Stimulated activated naive CD8-positive, alpha-beta T cell treated with anti-CD3 and anti-CD28 coated beads, Interleukin-15, Interleukin-2, amounts not matched to agents 100 U/mL and 50 U/mL, for 24 hours (primary cell): ENCODE measurements at regions not wholly inside any gene's neighbourhood (a gene's known extent, or its start where the extent isn't known, plus 50 kb on each side); places are given as distances from the start of the nearest gene placed in this dataset.
"Not testable (repeated sequence)": the region's sequence is repeated elsewhere in the genome, so short reads cannot be mapped to it uniquely, and the experiment has no call there.

Experiments used
- ATAC-seq: fragments of 150-1000 bp; cut with Tn5 transposase; one replicate; pipeline ENCODE4 v1.10.0; 2021
- DNase-seq: peaks from one replicate; pipeline ENCODE4 v3.0.0; 2021

DNA sequence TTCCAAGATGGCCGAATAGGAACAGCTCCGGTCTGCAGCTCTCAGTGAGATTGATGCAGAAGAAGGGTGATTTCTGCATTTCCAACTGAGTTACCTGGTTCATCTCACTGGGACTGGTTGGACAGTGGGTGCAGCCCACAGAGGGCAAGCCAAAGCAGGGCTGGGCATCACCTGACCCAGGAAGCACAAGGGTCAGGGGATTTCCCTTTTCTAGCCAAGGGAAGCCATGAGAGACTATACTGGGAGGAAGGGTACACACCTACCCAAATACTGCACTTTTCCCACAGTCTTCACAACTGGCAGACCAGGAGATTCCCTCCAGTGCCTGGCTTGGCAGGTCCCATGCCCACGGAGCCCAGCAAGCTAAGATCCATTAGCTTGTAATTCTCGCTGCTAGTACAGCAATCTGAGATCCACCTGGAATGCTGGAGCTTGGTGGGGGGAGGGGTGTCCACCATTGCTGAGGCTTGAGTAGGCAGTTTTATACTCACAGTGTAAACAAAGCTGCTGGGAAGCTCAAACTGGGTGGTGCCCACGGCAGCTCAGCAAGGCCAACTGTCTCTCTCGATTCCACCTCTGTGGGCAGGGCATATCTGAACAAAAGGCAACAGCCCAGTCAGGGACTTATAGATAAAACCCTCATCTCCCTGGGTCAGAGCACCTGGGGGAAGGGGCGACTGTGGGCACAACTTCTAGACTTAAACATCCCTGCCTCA lies 365.8 kb downstream of the SPRY2 start:
- DNase-seq: not testable (repeated sequence)

DNA sequence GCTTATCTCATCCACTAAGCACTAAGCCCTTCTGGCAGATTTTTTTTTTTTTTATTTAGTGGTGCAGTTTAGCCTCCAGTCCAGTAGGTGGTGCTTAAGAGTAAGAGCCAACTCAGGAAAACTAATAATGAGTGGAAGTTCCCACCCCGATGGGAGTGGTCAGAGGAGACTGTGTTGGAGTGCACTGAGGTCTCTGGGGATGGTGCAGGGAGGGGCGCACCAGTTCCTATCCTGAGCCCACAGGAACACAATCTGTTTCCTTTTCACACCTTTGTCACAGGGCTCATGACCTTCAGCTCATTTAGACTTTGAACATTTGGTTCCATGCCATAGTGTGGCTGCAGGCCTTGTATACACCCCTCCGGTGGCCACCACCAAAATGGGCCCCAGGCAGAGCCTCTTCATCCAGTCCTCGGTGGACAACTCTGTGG lies 367.4 kb downstream of the SPRY2 start:
- ATAC-seq (no peak), DNase-seq (no peak)

More for the DNA sequence above, 365.8 kb downstream of the SPRY2 start:
- ATAC-seq: not testable (repeated sequence)

DNA sequence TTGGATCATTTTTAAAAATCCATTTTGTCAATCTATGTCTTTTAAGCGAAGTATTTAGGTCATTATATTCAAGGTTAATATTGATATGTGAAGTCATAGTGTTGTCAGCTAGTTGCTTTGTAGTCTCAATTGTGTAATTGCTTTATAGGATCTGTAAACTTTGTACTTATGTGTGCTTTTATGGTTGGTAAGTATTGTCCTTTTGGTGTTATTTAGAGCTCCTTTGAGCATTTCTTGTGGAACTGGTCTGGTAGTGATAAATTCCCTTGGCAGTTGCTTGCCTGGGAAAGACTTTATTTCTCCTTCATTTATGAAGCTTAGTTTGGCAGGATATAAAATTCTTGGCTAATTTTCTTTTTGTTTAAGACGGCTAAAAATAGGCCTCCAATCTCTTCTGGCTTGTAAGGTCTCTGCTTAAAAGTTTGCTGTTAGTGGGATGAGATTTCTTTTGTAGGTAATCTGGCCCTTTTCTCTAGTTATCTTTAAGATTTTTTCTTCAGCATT lies 368.8 kb downstream of the SPRY2 start:
- no peak for ATAC-seq
- DNase-seq: no peak

DNA sequence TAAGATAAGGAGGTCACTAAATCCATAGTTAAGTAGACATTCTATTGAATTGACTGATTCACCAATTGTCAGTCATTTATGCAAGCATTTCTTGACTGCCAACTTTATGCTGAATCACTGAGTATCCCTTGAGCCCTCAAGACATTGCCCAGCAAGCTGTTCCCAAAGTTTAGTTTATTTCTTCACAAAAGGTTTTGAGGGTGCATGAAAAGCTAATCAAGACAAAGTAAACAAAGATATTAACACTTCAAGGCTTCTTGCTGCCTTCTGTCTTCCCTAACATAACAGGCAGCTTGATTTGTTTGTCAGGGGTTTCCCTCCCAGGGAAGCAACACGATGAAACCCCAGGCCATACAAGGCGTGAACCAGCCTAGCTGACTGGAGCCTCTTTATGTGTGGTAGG lies 374.4 kb downstream of the SPRY2 start:
- DNase-seq (no peak), ATAC-seq (no peak)

DNA sequence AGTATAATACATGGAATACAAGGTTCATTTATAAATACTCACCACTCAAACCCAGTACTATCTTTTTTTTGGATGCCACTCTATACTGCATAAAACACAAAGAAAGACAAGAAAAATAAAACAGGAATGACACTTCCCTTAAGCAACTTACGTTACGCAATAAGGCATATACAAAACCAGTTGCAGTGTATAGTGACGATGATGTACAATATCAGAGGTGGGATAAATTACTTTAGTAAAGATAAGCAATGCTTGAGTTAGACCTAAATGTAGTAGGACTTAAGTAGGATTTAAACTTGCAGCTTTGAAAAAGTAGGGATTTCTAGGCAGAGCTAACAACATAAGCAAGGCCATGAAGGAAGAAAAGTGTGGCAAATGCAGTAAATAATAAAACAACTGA lies 374.9 kb downstream of the SPRY2 start:
- ATAC-seq (no peak), DNase-seq (no peak)

DNA sequence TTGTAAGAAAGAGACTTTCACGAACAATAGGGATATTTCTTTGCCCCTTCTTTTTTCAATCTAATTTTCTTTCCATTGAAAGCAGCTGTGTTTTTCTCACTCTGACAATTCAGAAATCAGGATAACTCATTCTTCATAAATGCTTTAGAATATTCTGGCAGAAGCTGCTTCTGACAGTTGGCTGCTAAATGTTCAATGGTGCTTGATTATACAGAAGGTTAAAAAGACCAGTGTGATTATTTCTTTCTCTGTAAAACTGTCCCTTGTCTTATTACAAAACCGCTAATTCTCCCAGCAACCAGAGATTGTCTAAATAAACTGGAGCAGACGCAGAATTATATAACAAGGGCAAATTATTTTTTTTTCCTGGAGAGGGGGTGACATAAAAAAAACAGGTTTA lies 394.4 kb downstream of the SPRY2 start:
- ATAC-seq: no peak
- no peak for DNase-seq

DNA sequence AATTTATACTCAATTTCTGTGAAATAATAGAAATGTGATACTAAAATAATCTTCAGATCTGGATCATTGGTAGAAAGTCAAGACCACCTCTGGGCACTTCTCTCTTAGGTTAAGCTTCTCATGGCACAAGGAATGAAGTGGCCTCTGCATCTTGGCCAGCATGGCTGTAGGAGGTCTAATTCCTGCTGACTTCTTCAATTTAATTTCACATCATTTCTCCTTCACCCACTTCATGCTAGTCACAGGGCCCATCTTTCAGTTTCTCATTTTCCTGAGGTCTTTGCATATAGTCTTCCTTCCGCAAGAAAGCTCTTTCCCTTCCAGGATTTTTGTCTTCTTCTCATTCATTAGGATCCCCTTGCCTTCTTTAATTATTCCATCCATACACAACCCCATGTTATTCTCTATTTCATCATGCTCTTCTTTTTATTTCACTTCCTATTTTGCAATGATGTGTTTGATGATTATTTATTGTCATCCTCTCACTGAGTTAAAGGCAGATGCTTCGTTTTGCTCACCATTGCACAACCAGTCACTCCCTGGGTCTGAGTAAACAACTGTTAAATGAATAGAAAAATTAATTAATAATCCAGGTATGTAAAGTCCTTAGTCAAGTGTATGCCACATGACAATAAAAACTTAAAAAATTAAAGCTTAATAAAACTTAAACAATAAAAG lies 397.4 kb downstream of the SPRY2 start:
- DNase-seq (no peak), ATAC-seq (no peak)

DNA sequence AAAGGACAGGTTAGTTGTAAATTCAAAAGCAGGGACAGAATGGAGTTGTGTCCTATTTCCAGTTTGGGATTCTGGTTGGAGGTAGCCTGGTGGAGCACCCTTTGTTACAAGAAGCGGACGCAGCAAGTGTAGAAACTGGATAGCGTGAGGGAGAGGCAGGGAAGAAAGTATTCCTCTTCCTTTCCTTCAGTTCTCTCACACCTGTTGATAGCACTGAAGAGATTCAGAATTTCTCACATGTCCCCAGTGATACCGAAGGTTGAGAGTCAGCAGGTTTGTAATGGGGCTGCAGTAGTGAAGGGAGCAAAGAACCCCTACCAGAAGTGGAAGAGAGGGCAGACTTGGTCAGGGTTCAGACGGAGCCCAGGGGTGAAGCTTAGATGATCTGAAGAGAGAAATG lies 399.2 kb downstream of the SPRY2 start:
- DNase-seq: no peak
- no peak for ATAC-seq

DNA sequence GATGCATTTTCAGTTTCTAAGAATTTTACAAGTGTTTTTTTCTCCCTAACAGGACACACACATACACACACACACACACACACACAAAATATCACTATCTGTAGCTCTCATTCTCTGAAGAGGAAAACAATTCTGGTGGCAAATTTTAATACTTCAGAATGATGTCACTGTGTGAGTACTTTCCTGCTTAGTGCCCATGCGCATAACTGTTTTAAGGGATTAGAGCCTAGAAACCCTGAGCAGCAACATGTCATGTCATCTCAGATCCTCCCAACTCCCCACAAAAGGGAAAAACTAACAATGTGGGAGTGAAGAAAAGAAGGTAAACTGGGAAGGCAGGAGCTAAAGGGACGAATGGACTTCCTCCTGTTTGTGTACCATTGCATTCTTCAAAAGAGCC lies 401.2 kb downstream of the SPRY2 start:
- ATAC-seq (no peak), DNase-seq (no peak)

DNA sequence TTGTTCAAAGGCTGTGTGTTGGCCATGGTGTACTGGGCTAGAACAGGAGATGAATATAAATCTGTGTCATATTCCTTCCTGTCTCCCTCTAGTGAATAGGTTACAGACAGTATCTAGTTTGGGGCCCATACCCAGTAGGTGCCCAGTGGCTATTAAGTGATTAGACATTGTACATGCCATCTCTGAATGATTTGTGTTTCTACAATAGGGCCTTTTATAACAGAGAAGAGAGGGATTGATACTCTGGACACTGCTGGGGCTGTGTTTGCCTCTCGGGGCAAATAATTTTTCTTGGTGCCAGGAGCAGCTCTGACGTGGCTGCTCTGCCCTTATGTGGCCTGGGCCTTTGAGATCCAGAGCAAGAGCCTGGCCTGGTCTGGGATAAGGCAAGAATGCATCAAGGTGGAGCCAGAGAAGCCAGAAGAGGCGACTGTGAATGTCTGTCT lies 403.1 kb downstream of the SPRY2 start:
- ATAC-seq: no peak
- DNase-seq: no peak

DNA sequence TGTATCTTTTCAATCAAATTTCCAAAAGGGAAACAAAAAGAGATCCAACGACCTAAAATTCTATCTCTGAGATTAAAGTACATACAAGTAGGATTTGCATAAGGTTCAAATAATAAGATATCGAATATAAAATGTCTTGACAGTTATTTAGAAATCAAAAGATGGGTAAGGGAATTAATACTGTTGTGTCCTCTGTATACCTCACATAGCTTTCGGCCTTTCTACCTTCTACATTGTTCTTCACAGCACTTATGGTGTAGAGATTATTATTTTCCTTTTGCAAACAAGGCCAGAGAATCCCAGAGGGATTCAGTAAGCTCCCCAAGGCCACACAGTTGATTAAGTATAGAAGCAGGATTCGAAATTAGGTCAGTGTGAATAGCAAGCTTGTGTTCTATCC lies 403.6 kb downstream of the SPRY2 start:
- ATAC-seq: no peak
- no peak for DNase-seq

DNA sequence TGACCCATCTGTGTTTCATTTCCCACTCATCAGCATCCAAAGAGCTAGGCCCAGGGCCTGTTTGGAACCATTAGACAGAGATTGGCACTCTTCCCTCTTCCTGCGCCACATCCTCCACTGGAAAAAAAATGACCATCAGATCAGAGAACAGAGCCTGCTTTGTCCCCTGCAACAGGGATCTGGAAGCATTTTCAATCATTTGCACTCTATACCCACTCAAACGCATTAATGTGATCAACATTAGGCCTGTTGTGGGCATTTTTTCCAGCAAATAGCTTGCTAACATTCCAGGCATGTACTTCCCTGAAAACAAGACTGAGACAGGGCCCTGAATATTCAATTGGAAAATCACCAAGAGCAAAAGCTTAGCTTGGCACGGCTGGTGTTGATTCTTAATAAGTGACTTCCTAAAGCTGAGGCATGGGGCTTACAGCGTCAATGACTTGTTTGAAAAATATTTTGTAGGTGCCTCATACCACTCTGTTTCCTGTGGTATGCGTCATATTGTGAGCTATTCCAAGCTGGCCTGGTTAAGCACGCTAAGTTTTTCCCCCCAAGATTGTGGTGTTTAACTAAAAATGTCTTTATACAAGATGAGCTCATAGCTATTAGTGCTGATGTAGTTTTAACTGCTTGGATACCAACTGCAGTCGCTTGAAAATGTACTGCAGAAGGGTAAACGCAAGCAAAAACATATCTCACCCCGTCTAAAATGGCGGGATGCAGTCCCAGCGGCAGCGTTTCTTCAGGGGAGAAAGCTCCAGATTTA lies 404.4 kb downstream of the SPRY2 start:
- DNase-seq: no peak
- no peak for ATAC-seq

DNA sequence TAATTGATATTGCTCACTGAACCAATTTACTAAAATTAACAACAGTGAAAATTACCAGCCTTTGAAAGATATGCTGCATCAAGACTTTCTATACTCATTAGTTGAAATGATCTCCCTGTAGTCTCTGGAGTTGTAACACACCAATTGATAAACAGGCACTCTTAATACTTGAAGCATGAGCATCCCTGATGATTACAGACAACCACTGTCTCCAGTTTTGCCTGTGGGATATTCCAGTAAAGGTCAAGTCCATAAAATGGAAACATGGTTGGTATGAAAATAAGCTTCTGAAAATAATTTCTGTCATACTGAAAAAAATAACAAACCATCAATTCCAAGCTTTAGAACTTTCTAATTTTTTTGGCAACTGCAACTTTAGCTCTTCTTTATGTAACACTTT lies 405.8 kb downstream of the SPRY2 start:
- no peak for DNase-seq
- no peak for ATAC-seq

DNA sequence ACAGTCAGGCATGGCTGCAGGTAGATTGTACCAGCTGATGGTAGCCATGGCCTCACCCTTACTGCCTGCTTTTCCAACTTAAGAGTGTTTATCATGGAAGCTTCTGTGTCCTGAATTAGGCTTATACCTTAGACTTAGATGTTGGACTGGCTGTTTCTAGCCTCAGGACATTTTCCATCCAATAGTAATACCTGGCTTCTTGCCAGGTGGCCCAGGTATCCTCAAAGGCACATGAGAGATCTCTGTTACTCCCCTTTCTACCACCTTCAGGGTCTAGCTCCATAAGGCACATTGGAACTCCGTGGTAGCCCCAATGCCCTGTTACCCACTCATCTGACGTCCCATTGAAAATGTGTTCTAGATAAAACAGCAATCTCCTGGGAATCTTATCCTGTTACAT lies 407.5 kb downstream of the SPRY2 start:
- DNase-seq (no peak), ATAC-seq (no peak)

DNA sequence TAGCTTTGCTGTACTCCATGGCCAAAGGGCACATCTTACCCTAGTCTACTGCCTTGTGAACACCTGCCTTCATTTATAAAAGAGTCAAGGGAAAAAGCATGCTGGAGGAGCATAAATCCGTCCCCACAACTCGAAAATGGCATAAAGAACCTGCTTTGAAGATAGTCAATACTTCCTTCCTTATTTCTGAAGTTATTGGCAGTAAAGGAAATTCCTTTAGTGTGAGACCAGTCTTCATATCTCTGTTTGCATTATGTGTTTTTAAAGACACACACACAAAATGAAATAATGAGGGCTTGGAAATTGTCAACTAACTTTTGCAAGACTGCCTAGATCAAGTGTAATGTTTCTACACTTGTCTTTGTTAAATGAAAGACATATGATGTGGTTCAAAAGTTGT lies 408.4 kb downstream of the SPRY2 start:
- no peak for DNase-seq

DNA sequence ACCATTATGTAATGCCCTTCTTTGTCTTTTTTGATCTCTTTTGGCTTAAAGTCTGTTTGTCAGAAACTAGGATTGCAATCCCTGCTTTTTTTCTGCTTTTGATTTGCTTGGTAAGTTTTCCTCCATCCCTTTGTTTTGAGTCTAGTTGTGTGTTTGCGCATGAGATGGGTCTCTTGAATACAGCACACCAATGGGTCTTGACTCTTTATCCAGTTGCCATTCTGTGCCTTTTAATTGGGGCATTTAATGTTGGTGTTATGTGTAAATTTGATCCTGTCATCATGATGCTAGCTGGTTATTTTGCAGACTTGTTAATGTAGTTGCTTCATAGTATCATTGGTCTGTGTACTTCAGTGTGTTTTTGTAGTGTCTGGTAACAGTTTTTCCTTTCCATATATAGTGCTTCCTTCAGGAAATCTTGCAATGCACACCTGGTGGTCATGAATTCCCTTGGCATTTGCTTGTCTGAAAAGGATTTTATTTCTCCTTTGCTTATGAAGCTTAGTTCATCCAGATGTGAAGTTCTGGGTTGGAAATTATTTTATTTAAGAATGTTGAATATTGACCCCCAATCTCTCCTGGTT lies 416.9 kb downstream of the SPRY2 start:
- not testable (repeated sequence) for DNase-seq, ATAC-seq

More for the DNA sequence above, 408.4 kb downstream of the SPRY2 start:
- ATAC-seq: no peak

DNA sequence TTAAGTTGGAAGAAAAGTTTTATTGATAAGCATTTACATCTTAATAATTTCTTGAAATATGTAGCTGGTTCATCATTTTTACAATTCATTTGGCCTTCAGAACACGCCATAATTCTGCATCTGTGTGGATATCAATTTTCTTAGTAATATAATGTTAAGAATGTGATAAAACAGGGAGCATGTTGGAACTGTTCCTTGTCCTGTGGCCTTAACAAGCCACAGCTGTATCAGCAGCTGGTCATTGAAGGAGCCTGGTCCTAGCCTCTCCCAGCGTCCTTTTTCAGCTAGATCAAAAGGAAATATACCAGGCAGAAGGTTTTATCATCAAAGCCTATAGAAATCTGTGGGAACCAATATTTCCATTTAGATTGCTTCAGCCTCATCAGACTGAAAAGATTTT lies 421.8 kb downstream of the SPRY2 start:
- DNase-seq: no peak
- no peak for ATAC-seq

DNA sequence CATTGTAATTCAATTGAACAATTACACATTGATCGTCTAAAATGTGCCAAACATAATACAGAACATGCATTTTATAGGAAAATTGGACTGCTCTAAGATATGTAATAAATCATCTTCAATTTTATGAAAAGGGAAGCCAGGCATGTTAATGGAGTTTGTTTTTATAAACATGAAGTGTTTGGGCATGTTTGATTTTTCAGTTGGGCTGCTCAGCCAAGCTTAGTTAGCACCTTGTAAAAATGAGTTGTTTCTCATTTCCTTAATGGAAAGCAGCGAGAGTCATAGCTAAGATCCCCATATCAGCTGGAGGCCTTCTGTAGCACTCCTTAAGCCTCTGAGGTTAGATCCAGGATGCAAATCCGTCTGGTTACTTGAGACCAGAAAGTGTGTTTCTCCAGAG lies 422.3 kb downstream of the SPRY2 start:
- DNase-seq (no peak), ATAC-seq (no peak)

DNA sequence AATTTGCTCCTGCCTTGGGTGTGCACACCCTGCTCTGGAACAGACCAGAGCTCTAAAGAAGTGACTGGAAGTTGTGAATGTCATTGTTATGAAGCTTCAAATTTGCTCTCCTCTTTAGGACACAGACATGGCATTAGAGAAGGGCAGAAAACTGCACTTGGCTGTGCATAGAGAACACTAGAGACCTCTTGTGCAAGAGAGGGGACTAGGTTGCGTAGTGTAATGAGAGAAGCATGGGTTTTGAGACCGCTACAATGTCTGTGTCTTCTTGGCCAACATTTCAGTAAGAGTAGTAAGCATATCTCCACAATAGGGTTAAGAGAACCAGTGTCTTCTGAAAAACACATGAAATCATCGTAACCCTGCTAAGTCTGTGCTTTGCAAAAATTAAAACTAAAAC lies 423.3 kb downstream of the SPRY2 start:
- no peak for DNase-seq

DNA sequence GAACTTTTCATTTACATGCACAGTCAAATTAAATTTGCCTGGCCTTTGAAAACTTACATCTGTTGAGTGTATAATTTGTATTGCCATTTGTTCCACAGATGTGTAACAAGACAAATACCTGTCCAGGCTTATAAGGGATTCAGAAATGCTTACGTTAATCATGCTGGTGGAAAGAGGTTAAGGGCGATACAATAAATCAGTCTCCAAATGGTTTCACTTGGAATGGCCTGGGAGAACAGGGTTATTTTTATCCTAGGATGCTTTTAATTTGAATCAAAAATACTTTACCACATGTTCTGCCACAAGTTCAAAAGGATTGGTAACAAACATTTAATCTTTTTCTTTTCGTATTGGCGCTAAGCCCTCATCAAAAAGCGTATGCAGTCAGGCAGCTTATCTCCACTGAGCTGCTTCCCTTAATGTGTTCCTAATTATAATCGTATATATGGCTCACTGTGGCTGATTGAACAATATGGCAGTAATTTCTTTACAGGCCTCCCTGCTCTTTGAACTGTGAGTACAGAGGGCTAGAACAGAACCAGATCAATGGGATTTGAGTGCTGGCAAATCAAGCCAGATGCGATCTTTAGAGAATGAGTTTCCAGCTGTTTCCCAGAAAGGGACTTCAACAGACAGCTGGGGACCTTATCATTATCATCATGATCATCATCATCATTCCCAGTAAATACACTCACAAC lies 425.7 kb downstream of the SPRY2 start:
- ATAC-seq (no peak), DNase-seq (no peak)

More for the DNA sequence above, 423.3 kb downstream of the SPRY2 start:
- ATAC-seq: no peak

DNA sequence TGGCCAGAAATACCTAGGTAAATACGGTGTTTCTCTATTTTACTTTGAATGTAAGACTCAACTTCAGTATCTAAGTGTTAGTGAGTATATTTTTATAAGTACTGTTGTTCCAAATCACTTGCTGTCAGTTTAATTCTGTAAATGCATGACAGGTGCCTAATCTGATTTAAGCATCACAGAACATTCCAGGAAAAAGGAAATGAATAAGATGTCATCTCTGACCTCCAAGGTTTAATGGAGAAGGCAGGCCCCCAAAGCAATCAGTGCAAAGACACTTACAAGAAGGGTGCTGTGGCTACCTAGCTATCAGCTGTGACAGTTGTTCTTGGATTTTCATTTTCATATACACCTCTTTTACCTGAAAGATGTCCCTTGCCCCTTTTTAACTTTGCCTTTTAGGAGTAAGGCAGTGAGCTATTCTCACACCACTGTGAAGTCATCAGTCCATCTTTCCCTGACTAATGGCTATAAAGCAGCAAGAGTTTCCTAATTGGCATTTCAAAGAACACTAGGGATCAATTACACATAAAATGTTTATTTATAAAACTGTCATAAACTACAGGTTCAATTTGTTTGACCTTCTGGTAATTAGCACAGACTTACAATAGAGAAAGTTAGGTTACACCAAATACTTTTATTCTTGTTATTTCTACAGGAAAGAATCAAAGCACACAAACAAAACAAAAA lies 427.6 kb downstream of the SPRY2 start:
- ATAC-seq (no peak), DNase-seq (no peak)
